HT1080 (cell line): ENCODE measurements at regions not wholly inside any gene's neighbourhood (a gene's known extent, or its start where the extent isn't known, plus 50 kb on each side); places are given as distances from the start of the nearest gene placed in this dataset.

Source experiments
- DNase-seq: peaks from one replicate; pipeline ENCODE4 v3.0.0-alpha.2; 2015; ENCODE audit warnings: low read depth

GRCh38 chr13:51518827-51519226 is 65.4 kb upstream of the WDFY2 start:
- peak; percentile 74 for DNase-seq

DNA sequence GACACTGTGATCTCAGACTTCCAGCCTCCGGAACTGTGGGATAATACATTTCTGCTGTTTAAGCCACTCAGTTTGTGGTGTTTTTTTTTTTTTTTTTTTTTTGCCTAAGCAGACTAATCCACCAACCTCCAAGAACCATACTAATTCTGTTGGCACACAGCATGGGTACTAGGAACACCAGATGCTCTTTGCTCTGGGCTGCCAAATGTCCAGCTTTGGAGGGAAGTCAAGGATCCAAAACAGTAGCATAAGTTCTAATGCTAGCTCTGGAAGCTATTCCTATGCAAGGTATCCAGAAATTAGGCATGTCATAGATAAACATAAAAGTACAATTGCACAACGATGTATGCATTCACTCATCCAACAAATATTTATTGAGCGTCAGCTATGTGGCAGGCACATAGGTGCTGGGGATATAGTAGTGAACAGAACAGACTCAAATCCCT is 64.5 kb upstream of the WDFY2 start:
- no peak for DNase-seq

DNA sequence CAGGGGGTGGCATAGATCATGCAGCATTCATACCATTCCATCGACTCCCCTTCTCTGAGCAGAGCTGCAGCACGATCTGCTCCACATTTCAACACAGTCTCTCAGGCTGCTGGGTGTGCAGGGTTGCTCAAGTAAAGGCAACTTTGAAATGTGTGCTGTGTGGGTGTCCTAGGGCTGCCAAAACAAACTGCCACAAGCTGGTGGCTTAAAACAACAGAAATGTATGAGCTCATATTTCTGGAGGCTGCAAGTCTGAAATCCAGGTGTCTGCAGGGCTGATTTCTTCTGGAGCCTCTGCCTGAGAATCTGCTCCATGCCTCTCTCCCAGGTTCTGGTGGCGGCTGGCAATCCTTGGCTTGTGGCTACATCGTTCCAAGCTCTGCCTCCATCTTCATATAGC is 63.7 kb upstream of the WDFY2 start:
- peak; percentile 44 for DNase-seq

DNA sequence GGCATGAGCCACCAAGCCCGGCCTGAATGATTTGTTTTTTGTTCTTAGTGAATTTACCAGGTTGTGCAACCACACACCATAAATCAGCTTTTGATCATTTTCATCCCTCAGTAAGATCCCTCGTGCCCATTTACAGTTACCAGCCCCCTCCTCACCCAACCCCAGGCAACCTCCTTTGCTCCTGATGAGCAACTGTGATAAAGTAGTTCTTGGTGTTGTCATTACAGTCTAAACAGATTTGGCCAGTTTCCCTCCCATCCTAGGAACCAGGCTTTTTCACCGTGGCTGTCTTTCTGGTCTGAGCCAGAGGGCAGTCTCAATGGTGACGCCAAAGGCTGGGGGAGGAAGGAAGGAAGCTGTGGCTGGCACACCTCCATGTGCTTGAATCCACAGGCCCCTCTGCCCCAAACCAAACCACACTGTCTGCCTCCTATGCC is 61.2 kb upstream of the WDFY2 start:
- DNase-seq: peak; percentile 58

- no peak for DNase-seq
These were observed 60.0 kb upstream of the WDFY2 start for GRCh38 chr13:51524312-51524711.

GRCh38 chr13:51524829-51525566 is 59.3 kb upstream of the WDFY2 start:
- DNase-seq: no peak

- DNase-seq: peak; percentile 71
These were observed 58.6 kb upstream of the WDFY2 start for GRCh38 chr13:51525567-51526167.

GRCh38 chr13:51526202-51526601 is 58.1 kb upstream of the WDFY2 start:
- no peak for DNase-seq

GRCh38 chr13:51532736-51533197 is 51.5 kb upstream of the WDFY2 start:
- DNase-seq: peak; percentile 27

GRCh38 chr13:51534041-51534817 is 50.0 kb upstream of the WDFY2 start:
- peak; percentile 20 for DNase-seq
